WTC11 (cell line): ENCODE measurements at regions not wholly inside any gene's neighbourhood (a gene's known extent, or its start where the extent isn't known, plus 50 kb on each side); places are given as distances from the start of the nearest gene placed in this dataset.

ENCODE experiments used
- ESRRA ChIP-seq: sonication (generic); formaldehyde crosslinking; IDR thresholded peaks from 2 replicates; pipeline ENCODE4 v1.8.1; 2022; ENCODE audit warnings: mild to moderate bottlenecking, missing genetic modification reagents, borderline replicate concordance
- FOXJ3 ChIP-seq: sonication (generic); formaldehyde crosslinking; IDR thresholded peaks from 2 replicates; pipeline ENCODE4 v1.9.0; 2021; ENCODE audit warnings: missing genetic modification reagents, mild to moderate bottlenecking, borderline replicate concordance
- MXD4 ChIP-seq: fragments of 250-450 bp; sonication (Bioruptor Pico); IDR thresholded peaks from 2 replicates; pipeline ENCODE4 v1.8.0; 2021; ENCODE audit warnings: mild to moderate bottlenecking, moderate library complexity, borderline replicate concordance
- RORB ChIP-seq: fragments of 250-450 bp; sonication (Bioruptor Pico); IDR thresholded peaks from 2 replicates; pipeline ENCODE4 v1.9.0; 2021; ENCODE audit warnings: mild to moderate bottlenecking
- TP53 ChIP-seq: sonication (generic); formaldehyde crosslinking; IDR thresholded peaks from 2 replicates; pipeline ENCODE4 v1.8.1; 2023; ENCODE audit warnings: mild to moderate bottlenecking, missing genetic modification reagents
- ZNF263 ChIP-seq: sonication (generic); formaldehyde crosslinking; IDR thresholded peaks from 2 replicates; pipeline ENCODE4 v1.8.1; 2022; ENCODE audit warnings: low read depth, mild to moderate bottlenecking, moderate library complexity, missing genetic modification reagents
- TF ChIP-seq, protein P1 (sequence below): fragments of 200-600 bp; IDR thresholded peaks from 2 replicates; pipeline ENCODE4 v1.8.0; 2022; ENCODE audit warnings: antibody characterized with exemption
- TF ChIP-seq, protein P2 (sequence below): sonication (generic); formaldehyde crosslinking; IDR thresholded peaks from 2 replicates; pipeline ENCODE4 v1.8.1; 2022; ENCODE audit warnings: low read depth, mild to moderate bottlenecking, moderate library complexity, missing genetic modification reagents, borderline replicate concordance
- TF ChIP-seq, protein P3 (sequence below): sonication (generic); formaldehyde crosslinking; conservative IDR thresholded peaks from 2 replicates; pipeline ENCODE4 v1.8.1; 2022; ENCODE audit warnings: mild to moderate bottlenecking, missing genetic modification reagents
- TF ChIP-seq, protein P4 (sequence below): sonication (generic); formaldehyde crosslinking; IDR thresholded peaks from 2 replicates; pipeline ENCODE4 v1.8.0; 2022; ENCODE audit warnings: mild to moderate bottlenecking, missing genetic modification reagents
- TF ChIP-seq, protein P5 (sequence below): sonication (generic); formaldehyde crosslinking; IDR thresholded peaks from 2 replicates; pipeline ENCODE4 v1.8.1; 2023; ENCODE audit warnings: mild to moderate bottlenecking, missing genetic modification reagents, borderline replicate concordance

DNA sequence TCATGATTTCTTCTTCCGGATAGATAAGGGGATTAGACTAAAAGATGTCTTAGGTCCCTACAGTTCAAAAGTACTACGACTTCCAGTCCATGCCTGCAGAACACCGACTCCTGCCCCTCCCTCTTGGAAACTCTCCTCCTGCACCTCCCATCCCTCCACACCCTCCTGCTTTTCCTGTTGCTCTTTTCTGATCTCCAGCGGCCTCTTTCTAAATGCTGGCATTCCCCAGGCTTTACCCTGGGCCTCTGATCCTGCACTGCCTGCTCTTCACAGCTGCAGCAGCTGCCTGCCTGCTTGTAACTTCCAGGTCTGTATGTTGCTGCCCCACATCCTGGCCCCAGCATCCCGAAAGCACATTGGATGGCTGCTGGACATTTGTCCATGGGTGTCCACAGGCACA lies 154.2 kb downstream of the KCNJ12 start:
- TF ChIP-seq, protein P1, sequence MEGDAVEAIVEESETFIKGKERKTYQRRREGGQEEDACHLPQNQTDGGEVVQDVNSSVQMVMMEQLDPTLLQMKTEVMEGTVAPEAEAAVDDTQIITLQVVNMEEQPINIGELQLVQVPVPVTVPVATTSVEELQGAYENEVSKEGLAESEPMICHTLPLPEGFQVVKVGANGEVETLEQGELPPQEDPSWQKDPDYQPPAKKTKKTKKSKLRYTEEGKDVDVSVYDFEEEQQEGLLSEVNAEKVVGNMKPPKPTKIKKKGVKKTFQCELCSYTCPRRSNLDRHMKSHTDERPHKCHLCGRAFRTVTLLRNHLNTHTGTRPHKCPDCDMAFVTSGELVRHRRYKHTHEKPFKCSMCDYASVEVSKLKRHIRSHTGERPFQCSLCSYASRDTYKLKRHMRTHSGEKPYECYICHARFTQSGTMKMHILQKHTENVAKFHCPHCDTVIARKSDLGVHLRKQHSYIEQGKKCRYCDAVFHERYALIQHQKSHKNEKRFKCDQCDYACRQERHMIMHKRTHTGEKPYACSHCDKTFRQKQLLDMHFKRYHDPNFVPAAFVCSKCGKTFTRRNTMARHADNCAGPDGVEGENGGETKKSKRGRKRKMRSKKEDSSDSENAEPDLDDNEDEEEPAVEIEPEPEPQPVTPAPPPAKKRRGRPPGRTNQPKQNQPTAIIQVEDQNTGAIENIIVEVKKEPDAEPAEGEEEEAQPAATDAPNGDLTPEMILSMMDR: no peak
- TF ChIP-seq, protein P2, sequence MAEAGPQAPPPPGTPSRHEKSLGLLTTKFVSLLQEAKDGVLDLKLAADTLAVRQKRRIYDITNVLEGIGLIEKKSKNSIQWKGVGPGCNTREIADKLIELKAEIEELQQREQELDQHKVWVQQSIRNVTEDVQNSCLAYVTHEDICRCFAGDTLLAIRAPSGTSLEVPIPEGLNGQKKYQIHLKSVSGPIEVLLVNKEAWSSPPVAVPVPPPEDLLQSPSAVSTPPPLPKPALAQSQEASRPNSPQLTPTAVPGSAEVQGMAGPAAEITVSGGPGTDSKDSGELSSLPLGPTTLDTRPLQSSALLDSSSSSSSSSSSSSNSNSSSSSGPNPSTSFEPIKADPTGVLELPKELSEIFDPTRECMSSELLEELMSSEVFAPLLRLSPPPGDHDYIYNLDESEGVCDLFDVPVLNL: no peak
- TF ChIP-seq, protein P3, sequence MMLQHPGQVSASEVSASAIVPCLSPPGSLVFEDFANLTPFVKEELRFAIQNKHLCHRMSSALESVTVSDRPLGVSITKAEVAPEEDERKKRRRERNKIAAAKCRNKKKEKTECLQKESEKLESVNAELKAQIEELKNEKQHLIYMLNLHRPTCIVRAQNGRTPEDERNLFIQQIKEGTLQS (CRISPR knock-in tag): no peak
- no peak for TF ChIP-seq TP53 (CRISPR knock-in tag)
- TF ChIP-seq RORB: no peak
- TF ChIP-seq, protein P4, sequence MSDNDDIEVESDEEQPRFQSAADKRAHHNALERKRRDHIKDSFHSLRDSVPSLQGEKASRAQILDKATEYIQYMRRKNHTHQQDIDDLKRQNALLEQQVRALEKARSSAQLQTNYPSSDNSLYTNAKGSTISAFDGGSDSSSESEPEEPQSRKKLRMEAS: no peak
- TF ChIP-seq ZNF263: no peak
- TF ChIP-seq, protein P5, sequence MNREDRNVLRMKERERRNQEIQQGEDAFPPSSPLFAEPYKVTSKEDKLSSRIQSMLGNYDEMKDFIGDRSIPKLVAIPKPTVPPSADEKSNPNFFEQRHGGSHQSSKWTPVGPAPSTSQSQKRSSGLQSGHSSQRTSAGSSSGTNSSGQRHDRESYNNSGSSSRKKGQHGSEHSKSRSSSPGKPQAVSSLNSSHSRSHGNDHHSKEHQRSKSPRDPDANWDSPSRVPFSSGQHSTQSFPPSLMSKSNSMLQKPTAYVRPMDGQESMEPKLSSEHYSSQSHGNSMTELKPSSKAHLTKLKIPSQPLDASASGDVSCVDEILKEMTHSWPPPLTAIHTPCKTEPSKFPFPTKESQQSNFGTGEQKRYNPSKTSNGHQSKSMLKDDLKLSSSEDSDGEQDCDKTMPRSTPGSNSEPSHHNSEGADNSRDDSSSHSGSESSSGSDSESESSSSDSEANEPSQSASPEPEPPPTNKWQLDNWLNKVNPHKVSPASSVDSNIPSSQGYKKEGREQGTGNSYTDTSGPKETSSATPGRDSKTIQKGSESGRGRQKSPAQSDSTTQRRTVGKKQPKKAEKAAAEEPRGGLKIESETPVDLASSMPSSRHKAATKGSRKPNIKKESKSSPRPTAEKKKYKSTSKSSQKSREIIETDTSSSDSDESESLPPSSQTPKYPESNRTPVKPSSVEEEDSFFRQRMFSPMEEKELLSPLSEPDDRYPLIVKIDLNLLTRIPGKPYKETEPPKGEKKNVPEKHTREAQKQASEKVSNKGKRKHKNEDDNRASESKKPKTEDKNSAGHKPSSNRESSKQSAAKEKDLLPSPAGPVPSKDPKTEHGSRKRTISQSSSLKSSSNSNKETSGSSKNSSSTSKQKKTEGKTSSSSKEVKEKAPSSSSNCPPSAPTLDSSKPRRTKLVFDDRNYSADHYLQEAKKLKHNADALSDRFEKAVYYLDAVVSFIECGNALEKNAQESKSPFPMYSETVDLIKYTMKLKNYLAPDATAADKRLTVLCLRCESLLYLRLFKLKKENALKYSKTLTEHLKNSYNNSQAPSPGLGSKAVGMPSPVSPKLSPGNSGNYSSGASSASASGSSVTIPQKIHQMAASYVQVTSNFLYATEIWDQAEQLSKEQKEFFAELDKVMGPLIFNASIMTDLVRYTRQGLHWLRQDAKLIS (CRISPR knock-in tag): no peak
- TF ChIP-seq FOXJ3 (CRISPR knock-in tag): no peak
- TF ChIP-seq MXD4: no peak
- no peak for TF ChIP-seq ESRRA (CRISPR knock-in tag)
